GM19023 (cell line): ENCODE measurements at regions not wholly inside any gene's neighbourhood (a gene's known extent, or its start where the extent isn't known, plus 50 kb on each side); places are given as distances from the start of the nearest gene placed in this dataset.
"Not testable (repeated sequence)": the region's sequence is repeated elsewhere in the genome, so short reads cannot be mapped to it uniquely, and the experiment has no call there.

Source experiments
- ATAC-seq: cut with Tn5 transposase; IDR thresholded peaks from one replicate; pipeline ENCODE4 v1.9.1; 2021; ENCODE audit warnings: mild to moderate bottlenecking, moderate library complexity; ENCODE audit not compliant: unreplicated experiment

DNA sequence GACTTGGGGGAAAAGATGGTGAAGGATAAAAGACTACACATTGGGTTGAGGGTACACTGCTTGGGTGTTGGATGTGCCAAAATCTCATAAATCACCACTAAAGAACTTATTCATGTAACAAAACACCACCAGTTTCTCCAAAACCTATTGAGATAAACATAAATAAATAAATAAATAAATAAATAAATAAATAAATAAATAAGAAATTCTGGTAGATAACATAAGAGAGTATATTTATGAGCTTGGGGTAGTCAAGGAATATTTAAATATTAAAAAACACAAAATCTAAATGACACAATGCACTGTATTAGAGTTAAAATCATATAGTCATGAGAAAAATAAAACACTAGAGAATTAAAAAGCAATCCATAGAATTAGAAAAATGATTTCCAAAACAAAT, 333.5 kb upstream of the NRG3 start:
- no peak for ATAC-seq

DNA sequence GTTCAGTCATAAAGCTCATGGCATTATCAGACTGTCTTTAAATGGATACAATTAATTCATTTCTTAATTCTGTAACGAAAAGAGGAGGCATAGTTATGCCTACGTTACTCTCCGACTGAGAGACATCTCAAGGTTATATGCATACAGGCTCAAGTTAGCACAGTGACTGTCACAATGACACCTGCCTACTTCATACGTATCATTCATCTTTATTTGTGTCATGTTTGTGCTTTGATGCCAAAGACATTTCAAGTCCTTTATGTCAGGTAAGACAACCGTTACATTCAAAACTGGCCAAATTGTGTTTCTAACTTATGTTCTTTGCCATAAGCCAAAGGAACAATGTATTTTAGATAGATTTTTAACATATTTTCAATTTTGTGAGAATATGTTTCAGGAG, 328.8 kb upstream of the NRG3 start:
- ATAC-seq: no peak

DNA sequence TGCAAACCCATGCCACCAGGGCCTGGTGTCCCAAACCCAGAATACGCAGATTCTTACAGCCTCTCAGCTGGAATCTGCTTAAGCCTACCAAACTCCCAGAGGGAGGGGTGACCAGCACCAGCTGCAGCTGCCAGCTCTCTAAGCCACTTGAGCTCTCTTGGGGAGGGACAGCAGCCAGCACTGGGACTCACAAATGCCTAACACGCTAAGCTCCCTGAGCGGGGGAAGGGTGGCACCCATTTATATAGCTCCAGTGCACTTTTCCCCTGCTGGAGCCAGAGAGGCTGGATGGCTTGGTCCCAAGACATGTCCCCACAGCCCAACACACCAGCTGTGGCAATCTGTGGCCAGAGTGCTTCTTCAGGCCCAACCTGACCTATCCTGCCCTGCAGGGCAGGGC, 326.8 kb upstream of the NRG3 start:
- no peak for ATAC-seq

DNA sequence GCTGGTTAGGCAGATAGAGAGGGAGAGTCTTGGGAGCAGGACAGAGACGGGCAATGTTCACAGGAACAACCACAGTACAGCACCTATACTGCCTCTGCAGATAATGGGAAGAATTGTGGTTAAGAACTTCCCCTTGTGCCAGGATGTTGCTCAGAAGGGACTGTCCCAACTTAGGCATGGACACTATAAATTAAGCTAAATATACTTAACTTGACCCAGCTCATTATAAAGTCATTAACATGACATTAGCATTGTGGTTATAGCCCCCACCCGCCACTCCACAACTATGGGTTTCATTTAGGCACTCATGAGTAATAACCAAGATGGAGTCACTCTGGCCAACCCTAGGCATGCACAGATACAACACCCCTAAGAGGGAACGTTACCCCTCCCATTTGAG, 310.9 kb upstream of the NRG3 start:
- no peak for ATAC-seq

DNA sequence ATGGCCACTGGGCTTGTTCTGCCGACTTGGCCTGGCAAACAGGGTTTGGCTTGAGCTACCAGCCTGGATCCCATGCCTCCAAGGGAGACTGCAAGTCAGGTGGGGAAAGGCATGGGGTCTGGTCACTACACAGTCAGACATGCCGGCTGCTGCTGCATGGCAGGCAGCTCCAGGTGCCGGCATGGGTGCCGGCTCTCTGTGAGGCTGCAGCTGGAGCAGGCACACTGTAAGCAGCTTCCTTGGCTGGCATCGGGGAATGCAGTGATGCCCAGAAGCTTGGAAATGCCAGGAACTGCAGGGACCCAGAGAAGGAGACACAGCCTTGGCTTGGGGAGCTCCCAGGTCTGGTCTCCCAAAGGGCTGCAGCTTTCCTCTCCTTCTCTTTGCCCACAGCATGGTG, 305.5 kb upstream of the NRG3 start:
- no peak for ATAC-seq

DNA sequence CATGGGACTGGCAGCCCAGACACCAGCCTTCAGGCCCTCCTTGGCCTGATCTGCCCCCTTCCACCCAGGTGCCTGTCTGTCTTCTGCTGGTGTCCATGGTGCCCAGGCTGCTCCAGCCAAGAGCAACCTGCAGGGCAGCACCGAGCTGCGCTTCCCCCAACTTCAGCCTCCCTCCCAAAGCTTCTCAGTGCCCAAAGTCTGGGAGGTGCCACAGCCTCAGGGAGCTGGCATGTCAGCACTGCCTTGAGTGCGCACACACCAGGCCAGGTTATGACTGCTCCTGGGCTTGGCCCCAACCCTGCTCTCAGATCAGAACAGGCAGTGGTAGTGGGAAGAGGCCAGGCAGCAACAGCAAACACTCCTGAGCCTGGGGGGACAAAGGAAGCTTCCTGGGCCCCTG, 304.6 kb upstream of the NRG3 start:
- no peak for ATAC-seq

DNA sequence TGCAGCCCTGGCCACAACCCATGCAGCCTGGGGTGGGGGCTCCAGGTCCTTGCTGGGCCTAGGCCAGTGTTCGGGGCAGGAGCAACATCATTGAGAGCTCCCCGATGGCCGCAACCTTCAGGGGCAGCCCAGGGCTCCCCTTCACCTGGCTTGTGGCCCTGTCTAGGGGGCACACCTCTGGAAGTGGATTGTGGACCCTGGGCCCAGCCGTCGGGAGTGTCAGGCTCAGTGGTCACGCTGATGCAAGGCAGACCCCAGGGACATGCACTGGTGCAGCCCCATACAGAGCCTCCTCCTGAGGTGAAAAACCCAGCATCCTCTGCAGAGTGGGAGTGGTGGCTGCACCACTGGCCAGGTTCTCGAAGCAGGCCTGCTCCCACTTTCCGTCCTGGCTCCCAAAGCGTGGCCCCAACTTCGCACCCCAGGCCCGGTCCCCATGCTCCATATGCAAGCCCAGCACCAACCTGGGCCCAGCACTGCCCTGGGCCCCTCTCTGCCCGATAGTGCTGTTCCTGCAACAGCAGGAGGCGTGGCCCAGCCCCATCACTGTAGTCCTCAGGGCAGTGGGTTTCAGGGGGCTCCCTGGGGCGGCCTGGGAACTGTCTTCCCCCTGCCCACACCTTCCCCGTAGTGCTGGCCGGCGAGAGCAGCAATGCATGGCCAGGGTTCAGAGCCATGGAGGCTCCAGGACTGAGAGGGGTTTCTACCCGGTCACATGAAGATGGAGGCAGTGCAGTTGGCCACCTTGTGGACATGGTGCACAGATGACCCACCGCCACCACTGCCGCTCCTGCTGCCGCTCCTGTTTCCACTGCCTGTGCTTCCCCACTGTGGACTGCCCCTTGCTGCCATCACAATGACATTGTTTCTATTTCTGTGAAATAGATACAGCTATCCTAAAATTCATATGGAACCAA, 303.9 kb upstream of the NRG3 start:
- no peak for ATAC-seq

DNA sequence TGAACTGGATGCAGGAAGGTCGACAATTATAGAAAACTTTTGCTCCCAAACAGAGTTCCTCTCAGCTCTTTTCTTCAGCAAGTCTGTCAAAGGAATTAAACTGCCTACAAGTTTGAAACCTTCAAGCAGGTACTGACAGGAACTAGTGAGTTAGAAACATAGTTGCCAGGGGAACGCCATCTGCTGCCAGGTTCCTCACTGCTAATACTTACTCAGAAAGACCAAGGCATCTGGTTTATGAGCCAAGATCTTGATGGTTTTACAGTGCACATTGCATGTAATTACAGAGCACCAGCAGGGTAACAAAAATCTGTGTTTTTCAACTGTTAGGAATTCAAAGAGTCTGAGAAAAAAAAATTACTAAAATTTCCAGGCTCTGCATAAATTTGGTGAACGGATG, 300.0 kb upstream of the NRG3 start:
- ATAC-seq: no peak

DNA sequence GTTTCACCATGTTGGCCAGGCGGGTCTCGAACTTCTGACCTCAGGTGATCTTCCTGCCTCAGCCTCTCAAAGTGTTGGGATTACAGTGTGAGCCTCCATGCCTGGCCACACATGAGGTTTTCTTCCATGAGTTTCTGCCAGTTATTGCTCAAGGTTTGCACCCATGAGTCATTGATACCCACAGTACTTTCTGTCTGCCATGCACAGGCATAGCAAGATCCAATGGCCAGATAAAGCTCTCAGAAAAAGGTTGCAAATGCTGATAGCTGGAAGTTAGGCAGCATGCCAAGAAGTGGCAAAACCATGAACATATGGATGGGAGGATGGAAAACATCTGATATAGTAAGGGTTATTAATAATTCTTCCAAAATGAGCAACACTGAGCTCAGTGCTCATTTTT, 298.7 kb upstream of the NRG3 start:
- no peak for ATAC-seq

DNA sequence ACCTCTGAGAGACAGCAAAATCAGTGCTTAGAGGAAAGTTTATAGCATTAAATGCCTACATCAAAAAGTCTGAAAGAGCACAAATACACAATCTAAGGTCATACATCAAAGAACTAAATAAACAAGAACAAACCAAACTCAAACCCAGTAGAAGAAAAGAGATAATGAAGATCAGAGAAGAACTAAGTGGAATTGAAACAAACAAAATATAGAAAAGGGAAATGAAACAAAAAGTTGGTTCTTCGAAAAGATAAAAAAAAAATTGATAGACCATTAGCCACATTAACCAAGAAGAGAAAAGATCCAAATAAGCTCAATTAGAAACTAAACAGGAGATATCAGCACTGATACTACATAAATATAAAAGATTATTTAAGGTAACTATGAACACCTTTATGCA, 280.0 kb upstream of the NRG3 start:
- ATAC-seq: no peak

DNA sequence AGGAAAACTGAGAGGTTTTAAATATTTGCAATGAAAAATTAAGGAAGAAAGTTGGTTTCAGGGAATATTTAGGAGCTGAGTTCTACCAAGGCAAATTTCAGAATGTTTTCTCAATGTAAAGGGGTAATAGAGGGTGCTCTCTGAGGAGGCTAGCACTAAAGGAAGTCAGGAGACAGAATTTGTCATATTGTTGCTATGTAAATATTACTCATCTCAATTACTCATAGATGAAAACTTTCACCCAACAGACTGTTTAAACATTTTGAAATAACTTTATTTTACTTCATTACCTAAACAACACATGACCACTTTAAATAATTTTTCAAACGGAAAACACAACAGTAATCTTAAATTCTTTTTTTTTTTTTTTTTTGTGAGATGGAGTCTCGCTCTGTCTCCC, 274.8 kb upstream of the NRG3 start:
- no peak for ATAC-seq

DNA sequence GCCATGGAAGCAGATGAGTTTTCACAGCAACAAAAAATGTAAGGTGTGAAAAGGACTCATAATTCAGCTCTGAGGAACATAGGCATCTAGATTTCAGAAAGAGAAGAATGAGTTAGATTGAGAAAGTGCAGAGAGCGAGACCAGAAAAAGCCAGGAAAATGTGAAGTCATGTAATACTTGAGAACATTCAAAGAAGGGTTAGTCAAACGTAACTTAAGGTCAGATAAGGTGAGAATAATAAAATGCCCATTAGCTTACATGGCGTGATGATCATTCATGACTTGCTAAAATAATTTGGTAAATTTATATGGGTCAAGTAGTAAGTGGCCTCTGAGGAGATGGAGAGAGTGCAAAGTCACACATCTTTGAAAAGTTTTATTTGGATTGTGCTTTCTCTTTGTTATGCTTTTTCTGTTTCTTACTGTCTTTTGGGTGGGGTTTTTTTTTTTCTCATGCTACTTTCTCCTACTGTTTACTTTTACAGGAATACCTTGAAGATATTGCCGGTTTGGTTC, 271.8 kb upstream of the NRG3 start:
- no peak for ATAC-seq

DNA sequence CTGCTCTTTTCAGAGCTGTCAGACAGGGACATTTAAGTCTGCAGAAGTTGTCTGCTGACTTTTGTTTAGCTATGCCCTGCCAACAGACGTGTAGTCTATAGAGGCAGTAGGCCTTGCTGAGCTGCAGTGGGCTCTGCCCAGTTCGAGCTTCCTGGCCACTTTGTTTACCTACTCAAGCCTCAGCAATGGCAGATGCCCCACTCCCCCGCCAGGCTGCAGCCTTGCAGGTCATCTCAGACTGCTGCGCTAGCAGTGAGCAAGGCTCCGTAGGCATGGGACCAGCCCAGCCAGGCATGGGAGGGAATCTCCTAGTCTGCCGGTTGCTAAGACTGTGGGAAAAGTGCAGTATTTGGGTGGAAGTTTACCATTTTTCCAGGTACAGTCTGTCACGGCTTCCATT, 230.5 kb upstream of the NRG3 start:
- ATAC-seq: not testable (repeated sequence)

DNA sequence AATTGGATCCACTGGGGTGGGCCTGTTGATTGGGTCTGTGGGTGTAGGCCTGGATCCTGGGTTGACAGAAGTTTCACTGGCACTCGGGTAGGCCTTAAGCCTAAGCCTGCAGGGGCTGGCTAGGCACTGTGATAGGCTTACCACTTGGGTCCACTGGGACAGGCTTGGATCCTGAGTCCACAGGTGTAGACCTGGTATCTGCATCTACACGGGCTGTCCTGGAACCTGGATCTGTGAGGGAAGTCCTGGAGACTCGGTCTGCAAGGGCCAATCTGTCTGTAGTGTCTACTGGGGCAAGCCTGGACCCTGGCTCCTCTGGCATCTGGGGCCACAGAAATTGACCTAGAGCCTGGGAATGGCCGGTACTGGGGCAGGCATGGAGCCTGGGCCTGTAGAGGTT, 219.0 kb upstream of the NRG3 start:
- ATAC-seq: no peak

DNA sequence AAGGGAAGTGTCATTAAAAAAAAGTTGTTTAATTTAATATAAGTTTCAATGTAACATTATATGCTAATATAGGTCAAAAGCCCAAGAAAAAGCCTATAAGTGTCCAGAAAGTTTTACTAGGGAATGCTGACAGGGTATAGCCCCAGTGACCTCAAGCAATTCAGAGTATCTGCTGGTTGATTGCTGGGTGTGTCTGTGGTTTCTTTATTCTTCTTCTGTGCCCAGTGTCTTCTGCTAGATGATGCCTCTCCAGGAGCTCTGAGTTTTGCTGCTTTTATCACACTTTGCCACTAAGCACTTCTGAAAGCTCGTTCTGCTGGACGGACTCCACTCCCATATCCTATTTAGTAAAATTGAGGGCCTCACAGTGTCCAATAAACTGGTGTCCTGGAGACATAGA, 212.2 kb upstream of the NRG3 start:
- ATAC-seq: no peak

DNA sequence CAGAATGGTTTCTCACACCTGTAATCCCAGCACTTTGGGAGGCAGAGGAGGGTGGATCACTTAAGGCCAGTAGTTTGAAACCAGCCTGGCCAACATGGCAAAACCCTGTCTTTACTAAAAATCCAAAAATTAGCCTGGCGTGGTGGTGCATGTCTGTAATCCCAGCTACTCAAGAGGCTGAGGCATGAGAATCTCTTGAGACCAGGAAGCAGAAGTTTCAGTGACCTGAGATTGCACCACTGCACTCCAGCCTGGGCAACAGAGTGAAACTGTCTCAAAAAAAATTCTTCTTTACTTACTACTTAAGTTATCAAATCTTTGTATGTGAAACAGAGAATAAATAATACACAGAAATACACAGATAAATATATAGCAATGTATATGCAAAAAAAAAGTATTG, 210.2 kb upstream of the NRG3 start:
- ATAC-seq: not testable (repeated sequence)

DNA sequence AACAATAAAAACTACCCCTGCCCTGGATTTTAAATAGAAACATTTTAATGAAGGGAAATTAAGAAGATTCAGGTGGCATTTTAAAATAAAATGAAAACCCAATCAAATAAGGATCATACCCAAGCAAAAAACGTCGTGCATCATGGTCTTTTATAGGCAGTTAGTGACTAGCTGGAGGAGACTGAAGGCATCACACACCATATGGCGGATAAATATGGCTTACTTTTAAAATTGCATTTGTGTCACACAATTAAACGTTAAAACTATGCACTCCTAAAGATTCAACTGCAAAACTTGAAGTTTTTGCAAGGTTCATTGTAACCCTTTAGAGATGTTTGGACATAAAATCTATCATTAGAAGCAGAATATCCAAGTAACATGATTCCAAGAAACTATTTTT, 200.1 kb upstream of the NRG3 start:
- ATAC-seq: no peak

DNA sequence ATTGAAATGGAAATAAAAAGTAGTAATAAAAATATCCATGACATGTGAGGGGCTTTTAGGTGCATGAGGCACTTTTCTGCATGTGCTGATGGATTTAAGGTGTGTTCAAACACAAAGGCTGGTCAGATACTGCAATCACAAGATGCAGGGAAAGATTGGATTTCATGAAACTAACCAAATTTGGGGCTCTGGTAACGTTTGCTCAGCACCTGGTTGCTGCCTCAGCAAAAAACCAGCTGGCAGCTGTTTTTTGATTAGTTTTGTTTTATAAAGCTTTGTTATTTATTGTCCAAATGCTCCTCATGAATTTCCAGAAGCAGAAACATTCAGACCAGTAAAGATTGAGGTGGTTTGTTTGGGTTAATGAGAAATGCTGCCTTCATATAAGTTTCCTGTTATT, 195.7 kb upstream of the NRG3 start:
- ATAC-seq: no peak

DNA sequence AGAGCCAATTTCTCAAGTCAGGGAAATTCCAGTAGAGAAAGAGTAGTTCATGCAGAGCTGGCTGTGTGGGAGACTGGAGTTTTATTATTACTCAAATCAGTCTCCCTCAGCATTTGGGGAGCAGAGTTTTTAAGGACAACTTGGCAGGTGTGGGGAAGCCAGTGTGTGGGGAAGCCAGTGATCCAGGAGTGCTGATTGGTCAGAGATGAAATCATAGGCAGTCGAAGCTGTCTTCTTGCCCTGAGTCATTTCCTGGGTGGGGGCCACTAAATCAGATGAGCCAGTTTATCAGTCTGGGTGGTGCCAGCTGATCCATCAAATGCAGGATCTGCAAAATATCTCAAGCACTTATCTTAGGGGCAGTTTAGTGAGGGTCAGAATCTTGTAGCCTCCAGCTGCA, 194.6 kb upstream of the NRG3 start:
- no peak for ATAC-seq

DNA sequence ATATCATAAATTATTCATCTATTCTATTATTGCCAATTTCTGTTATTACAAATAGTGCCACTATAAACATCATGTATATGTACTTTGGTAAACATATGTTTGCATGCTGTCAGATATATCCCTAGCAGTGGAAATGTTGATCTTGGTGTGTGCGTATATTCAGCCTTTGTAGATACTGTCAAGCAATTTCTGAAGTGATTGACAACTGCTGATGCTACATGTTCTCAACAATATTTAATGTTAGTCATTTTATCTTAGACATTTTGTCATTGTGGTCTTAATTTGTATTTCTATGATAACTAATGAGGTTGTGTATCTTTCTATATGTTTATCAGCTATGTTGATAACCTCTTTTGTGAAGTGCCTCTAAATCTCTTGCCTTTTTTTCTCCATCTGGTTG, 186.5 kb upstream of the NRG3 start:
- no peak for ATAC-seq

DNA sequence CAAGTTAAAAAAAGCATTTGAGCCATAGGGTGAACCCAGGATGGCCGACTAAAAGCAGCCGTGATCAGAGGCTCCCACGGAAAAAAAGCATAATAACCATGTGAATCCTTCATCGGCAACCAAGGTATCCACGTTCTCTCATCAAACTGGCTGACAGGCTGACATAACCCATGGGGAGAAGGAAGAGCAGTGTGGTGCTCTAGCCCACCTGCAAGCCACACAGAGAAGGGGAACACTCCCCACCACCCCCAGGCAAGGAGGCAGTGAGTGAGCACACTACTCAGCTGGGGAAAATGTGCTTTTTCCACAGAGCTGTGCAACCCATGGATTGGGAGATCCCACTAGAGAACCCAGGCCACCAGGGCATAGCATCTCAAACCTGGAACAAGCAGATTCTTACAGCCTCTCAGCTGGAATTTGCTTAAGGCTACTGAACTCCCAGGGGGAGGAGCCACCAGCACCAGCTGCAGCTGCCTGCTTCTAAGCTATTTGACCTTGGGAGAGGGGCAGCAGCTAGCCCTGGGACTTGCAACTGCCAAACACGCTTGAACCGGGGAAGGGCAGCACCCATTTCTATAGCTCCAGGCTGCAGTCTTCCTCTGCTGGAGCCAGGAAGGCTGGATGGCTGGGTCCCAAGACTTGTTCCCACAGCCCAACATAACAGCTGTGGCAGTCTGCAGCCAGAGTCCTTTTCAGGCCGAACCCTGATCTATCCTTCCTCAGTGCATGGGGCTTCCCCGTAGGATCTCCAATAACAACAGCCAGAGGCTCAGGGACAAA, 178.2 kb upstream of the NRG3 start:
- no peak for ATAC-seq

DNA sequence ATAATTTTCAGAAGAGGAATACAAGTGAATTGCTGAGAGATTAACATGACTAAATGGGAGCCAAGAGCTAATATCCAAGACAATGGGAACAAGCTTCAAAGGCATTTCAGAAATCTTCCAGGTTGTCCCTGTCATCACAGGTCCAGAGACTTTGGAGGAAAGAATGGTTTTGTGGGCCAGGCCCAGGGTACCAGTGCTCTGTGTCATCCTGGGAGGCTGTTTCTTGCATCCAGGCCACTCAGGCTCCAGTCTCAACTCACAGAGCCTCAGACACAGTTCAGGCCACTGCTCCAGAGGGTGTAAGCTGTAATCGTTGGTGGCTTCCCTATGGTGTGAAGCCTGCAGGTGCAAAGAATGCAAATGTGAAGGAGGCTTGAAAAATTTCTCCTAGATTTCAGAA, 170.4 kb upstream of the NRG3 start:
- ATAC-seq: no peak
